Astrocyte (in vitro differentiated cells and primary cell): ENCODE measurements at regions not wholly inside any gene's neighbourhood (a gene's known extent, or its start where the extent isn't known, plus 50 kb on each side); places are given as distances from the start of the nearest gene placed in this dataset.

ENCODE experiments used
- DNase-seq: peaks from one replicate; pipeline ENCODE4 v3.0.0-alpha.2; 2010; ENCODE audit warnings: low read depth
- FAIRE-seq: peaks from 2 replicates; lab custom pipeline; 2011; peaks lifted over from hg19 to GRCh38; lab: Jason Lieb, UNC
- H2AFZ ChIP-seq: 2 replicates; pipeline ENCODE4 v1.6.0; 2012; ENCODE audit warnings: low read depth, low read length, inconsistent platforms
- H3K27ac ChIP-seq: 2 replicates; pipeline ENCODE4 v1.5.1; 2011; ENCODE audit warnings: low read depth, low read length, inconsistent platforms
- H3K27me3 ChIP-seq: 2 replicates; pipeline ENCODE4 v1.6.0; 2011; ENCODE audit warnings: low read length, inconsistent platforms; ENCODE audit not compliant: insufficient read depth
- H3K36me3 ChIP-seq: 2 replicates; pipeline ENCODE4 v1.5.1; 2011; ENCODE audit warnings: low read length, inconsistent platforms; ENCODE audit not compliant: insufficient read depth
- H3K4me1 ChIP-seq: 2 replicates; pipeline ENCODE4 v1.5.1; 2011; ENCODE audit warnings: low read length, inconsistent platforms; ENCODE audit not compliant: insufficient read depth
- H3K4me2 ChIP-seq: 2 replicates; pipeline ENCODE4 v1.6.0; 2012; ENCODE audit warnings: low read length, inconsistent platforms
- H3K4me3 ChIP-seq: 2 replicates; pipeline ENCODE4 v1.5.1; 2011; ENCODE audit warnings: low read depth, mild to moderate bottlenecking, low read length, inconsistent platforms; ENCODE audit not compliant: insufficient read depth
- H3K79me2 ChIP-seq: 2 replicates; pipeline ENCODE4 v1.6.0; 2012; ENCODE audit warnings: mild to moderate bottlenecking, low read length, inconsistent platforms; ENCODE audit not compliant: insufficient read depth
- H3K9ac ChIP-seq: 2 replicates; pipeline ENCODE4 v1.6.0; 2012; ENCODE audit warnings: mild to moderate bottlenecking, low read length, inconsistent platforms
- H3K9me3 ChIP-seq: 2 replicates; pipeline ENCODE4 v1.5.1; 2012; ENCODE audit warnings: low read depth, mild to moderate bottlenecking, low read length, inconsistent platforms; ENCODE audit not compliant: insufficient read depth
- H4K20me1 ChIP-seq: 2 replicates; pipeline ENCODE4 v1.6.0; 2012; ENCODE audit warnings: low read length, inconsistent platforms; ENCODE audit not compliant: insufficient read depth
- H3K27ac Mint-ChIP-seq: one replicate; pipeline ENCODE4 v1.8.0; 2021; ENCODE audit warnings: mild to moderate bottlenecking, mixed read lengths; ENCODE audit not compliant: unreplicated experiment
- H3K27me3 Mint-ChIP-seq: one replicate; pipeline ENCODE4 v1.8.0; 2021; ENCODE audit warnings: low read depth, mixed read lengths; ENCODE audit not compliant: unreplicated experiment
- H3K36me3 Mint-ChIP-seq: one replicate; pipeline ENCODE4 v1.8.0; 2021; ENCODE audit warnings: low read depth, mixed read lengths; ENCODE audit not compliant: unreplicated experiment
- H3K4me1 Mint-ChIP-seq: one replicate; pipeline ENCODE4 v1.8.0; 2021; ENCODE audit warnings: low read depth, mixed read lengths; ENCODE audit not compliant: unreplicated experiment
- H3K4me3 Mint-ChIP-seq: one replicate; pipeline ENCODE4 v1.8.0; 2021; ENCODE audit warnings: mild to moderate bottlenecking, moderate library complexity, mixed read lengths; ENCODE audit not compliant: unreplicated experiment
- H3K9me3 Mint-ChIP-seq: one replicate; pipeline ENCODE4 v1.8.0; 2021; ENCODE audit warnings: mild to moderate bottlenecking, mixed read lengths; ENCODE audit not compliant: unreplicated experiment
- CTCF ChIP-seq: IDR thresholded peaks from 2 replicates; pipeline ENCODE4 v1.5.1; 2011; ENCODE audit warnings: low read depth, mild to moderate bottlenecking, inconsistent platforms, low read length, moderate library complexity; ENCODE audit not compliant: insufficient read depth
- EZH2 ChIP-seq: IDR thresholded peaks from 2 replicates; pipeline ENCODE4 v1.6.1; 2012; ENCODE audit warnings: mild to moderate bottlenecking, low read length, inconsistent platforms; ENCODE audit not compliant: insufficient read depth

- TF ChIP-seq CTCF (no peak), EZH2 (no peak)
- Mint-ChIP-seq H3K36me3 (no peaks in the 10 kb centered on the region), H3K4me1 (no peaks in the 10 kb centered on the region), H3K4me3 (no peak overlapping the region), H3K27me3 (no peaks in the 10 kb centered on the region), H3K27ac (no peak overlapping the region), H3K9me3 (no peaks in the 10 kb centered on the region)
- Histone ChIP-seq H2AFZ (no peak overlapping the region), H3K9me3 (peaks cover 7% of the 10 kb centered on the region), H3K4me1 (no peaks in the 10 kb centered on the region), H4K20me1 (no peaks in the 10 kb centered on the region), H3K4me2 (no peak overlapping the region), H3K27me3 (no peaks in the 10 kb centered on the region), H3K4me3 (no peak overlapping the region), H3K36me3 (no peaks in the 10 kb centered on the region), H3K9ac (no peak overlapping the region), H3K79me2 (no peaks in the 10 kb centered on the region), H3K27ac (no peak overlapping the region)
- FAIRE-seq (no peak), DNase-seq (no peak)
Observed at GRCh38 chr2:164164602-164165001, 428.8 kb upstream of the FIGN start.

GRCh38 chr2:164155558-164155957, 419.8 kb upstream of the FIGN start:
- Histone ChIP-seq H3K36me3 (no peaks in the 10 kb centered on the region), H2AFZ (no peak overlapping the region), H3K4me2 (no peak overlapping the region), H3K4me3 (no peak overlapping the region), H4K20me1 (no peaks in the 10 kb centered on the region), H3K27ac (no peak overlapping the region), H3K9ac (no peak overlapping the region), H3K79me2 (no peaks in the 10 kb centered on the region), H3K27me3 (no peaks in the 10 kb centered on the region), H3K4me1 (no peaks in the 10 kb centered on the region), H3K9me3 (no peaks in the 10 kb centered on the region)
- FAIRE-seq (no peak), DNase-seq (no peak)
- Mint-ChIP-seq H3K4me1 (peaks cover 4% of the 10 kb centered on the region), H3K4me3 (no peak overlapping the region), H3K27me3 (no peaks in the 10 kb centered on the region), H3K9me3 (peaks cover 4% of the 10 kb centered on the region), H3K27ac (no peak overlapping the region), H3K36me3 (no peaks in the 10 kb centered on the region)
- TF ChIP-seq CTCF = no peak
- no peak for TF ChIP-seq EZH2

- H3K27ac ChIP-seq = no peak overlapping the region
- no peaks in the 10 kb centered on the region for H3K79me2 ChIP-seq
- H3K4me3 Mint-ChIP-seq = no peak overlapping the region
- no peak overlapping the region for H3K4me3 ChIP-seq
- H3K36me3 Mint-ChIP-seq = no peaks in the 10 kb centered on the region
- no peak for DNase-seq
- H3K9me3 Mint-ChIP-seq = no peaks in the 10 kb centered on the region
- no peaks in the 10 kb centered on the region for H3K27me3 ChIP-seq
- no peaks in the 10 kb centered on the region for H3K9me3 ChIP-seq
- no peak overlapping the region for H3K27ac Mint-ChIP-seq
- no peak overlapping the region for H3K9ac ChIP-seq
- no peak overlapping the region for H2AFZ ChIP-seq
- no peaks in the 10 kb centered on the region for H3K36me3 ChIP-seq
- FAIRE-seq = no peak
- H4K20me1 ChIP-seq = no peaks in the 10 kb centered on the region
- TF ChIP-seq EZH2 = no peak
- TF ChIP-seq CTCF = no peak
- H3K4me1 ChIP-seq = no peaks in the 10 kb centered on the region
- peaks cover 6% of the 10 kb centered on the region for H3K4me1 Mint-ChIP-seq
- no peaks in the 10 kb centered on the region for H3K27me3 Mint-ChIP-seq
- no peak overlapping the region for H3K4me2 ChIP-seq
Observed at GRCh38 chr2:164151522-164151921, 415.7 kb upstream of the FIGN start.
